ENCODE measurements at regions not wholly inside any gene's neighbourhood (a gene's known extent, or its start where the extent isn't known, plus 50 kb on each side); places are given as distances from the start of the nearest gene placed in this dataset.

DNA sequence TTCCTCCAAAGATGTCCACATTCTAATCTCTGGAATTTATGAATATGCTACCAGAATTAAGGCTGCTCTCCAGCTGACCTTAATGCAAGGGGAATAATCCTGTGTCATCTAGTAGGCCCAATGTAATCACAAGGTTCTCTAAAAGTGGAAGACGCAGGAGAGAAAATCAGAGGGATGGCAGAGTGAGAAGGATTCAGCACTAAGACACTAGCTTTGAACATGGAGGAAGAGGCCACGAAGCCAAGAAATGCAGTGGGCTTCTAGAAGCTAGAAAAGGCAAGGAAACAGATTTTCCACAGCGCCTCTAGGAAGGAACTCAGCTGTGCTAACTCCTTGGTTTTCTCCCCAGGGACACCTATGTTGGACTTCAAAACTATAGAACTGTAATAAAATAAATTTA lies 240.7 kb upstream of the TRAM1L1 start:
- no peak for DNase-seq (ENCODE audit: low spot score)

DNA sequence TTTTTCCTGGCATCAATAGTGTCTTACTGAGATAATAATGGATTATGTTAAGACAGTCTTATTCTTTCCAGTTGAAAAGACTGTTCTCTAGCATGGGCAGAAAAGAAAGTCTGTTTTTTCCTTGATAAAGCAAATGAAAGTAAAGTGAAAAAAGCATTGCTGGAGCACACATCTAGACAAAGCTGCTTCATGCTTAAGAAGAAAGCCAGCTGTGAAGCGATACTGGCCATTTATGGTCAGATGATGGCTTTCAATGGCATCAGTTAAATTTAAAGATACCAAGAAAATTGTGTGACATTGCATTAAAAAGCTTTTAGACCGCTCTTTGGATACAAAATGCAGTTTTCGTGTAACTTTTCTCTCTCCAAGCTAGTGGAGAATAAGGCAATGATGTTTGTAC lies 242.1 kb upstream of the TRAM1L1 start:
- DNase-seq (ENCODE audit: low spot score), result no peak

DNA sequence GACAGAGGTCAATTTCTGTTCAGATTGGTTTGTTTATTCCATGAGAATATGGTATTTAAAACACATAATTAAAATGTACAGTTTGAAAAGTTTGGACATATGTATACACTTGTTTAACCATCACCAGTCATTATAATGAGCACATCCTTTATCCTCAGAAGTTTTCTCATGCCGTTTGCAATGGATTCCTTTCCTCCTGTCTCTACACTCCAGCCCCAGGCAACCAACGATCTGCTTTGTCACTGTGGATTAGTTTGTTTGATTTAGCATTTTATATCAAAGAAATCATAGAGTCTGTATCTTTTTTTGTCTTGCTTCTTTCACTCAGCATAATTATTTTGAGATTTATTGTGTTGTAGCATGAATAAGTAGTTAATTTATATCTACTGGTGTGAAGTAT lies 243.0 kb upstream of the TRAM1L1 start:
- no peak for DNase-seq (ENCODE audit: low spot score)

DNA sequence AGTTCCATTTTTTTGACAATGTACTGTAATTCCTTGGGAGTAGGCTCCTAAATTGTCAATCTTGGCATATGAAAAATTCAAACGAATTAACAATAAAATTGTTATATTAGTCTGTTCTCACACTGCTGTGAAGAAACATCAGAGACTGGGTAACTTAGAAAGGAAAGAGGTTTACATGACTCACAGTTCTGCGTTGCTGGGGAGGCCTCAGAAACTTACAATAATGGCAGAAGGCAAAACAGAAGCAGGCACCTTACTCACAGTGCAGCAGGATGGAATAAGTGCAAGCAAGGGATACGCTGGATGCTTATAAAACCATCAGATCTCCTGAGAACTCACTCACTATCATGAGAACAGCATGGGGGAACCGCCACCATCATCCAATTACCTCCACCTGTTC lies 246.4 kb upstream of the TRAM1L1 start:
- peak; percentile 20 for DNase-seq (ENCODE audit: low spot score)

DNA sequence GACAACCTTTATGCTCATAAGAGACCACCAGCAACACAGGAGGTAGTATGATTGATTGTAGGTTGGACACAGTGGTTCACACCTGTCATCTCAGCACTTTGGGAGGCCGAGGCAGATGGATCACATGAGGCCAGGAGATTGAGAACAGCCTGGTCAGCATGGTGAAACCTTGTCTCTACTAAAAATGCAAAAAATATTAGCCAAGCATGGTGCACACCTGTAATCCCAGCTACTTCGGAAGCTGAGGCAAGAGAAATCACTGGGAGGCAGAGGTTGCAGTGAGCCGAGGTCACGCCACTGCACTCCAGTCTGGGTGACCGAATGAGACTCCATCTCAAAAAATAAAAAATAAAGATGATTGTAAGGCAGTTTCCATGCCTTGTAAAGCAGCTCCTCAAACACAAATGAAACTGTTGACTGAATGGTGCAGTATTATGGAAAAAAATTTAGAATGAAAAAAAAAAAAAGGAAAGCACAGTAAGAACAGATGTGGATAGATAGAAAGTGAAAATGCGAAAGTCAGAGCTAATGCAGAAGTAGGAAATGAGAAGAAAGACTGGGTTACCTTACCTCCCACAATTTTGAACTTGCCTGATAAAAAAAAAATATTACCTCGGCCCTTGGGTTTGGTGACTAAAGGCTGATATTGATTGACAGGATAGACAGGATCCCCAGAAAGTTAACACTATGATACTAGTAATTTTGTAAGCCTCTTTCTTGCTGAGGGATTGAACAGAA lies 249.2 kb upstream of the TRAM1L1 start:
- no peak for DNase-seq (ENCODE audit: low spot score)

DNA sequence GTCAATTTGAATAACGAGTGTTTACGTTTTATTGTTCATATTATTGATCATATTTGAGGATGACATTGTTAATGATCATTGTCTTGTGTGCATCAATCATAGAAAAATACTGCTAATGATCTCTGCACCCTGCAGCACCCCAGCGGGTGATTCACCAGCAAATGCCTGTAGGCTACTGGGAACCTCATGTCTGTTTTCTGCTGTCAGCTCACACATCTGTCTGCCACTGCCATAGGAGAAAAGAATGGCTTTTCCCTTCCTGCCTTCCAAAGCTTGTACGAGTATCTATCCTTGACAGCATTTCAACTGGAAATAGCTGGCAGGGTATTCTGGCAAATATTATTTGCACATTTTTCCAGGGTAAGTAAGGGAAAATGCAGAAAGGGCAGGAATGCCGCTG lies 272.1 kb upstream of the TRAM1L1 start:
- no peak for DNase-seq (ENCODE audit: low spot score)

DNA sequence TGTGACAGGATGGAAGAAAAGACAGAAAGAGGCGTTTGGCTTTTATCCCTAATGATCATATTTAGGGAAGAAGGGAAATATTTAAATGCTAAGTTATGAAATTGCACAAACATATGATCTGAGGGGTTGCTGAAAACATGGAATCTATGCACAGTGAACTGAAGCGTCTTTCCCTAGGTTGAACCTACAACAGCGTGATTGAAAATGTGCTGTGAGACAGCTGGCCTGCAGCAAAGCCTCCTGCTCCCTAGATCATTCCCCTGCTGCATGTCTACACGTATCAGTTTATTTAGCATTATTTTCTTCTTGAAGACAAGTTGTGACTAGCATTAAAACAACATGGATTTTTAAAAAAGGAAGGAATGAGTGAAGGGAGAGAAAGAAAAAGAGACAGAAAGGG lies 272.5 kb upstream of the TRAM1L1 start:
- no peak for DNase-seq (ENCODE audit: low spot score)

DNA sequence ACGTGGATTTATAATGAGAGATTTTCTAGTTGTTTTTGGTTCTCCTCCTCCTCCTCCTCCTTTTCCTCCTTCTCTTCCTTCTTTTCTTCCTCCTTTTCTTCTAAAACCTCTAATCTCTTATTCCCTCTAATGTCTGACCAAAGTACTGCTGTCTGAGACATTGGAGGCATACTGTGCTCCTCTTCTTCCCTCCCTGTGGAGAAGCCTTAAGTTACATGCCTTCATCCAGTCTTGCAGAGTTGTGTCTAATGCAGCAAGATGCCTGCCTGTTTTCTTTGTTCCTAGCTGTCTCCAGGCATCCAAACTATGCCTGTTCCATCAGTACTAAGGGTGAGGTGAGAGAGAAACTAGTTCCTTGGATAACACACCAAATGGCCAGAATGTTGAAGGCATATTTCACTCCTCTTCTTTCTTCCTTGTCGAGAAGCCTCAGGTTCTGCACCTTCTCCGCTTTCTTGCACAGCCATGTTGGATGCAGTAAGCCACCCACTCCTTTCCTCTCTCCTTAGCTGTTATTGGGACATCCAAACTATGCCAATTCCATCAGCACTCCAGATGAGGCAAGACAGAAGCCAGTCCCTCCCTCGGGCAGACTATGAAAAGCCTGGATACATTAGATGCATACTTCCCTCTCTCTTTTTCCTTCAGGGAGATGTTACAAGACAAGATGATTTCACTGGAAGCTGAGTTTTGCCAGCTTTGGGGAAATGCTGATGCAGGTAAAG lies 285.7 kb upstream of the TRAM1L1 start:
- no peak for DNase-seq (ENCODE audit: low spot score)

DNA sequence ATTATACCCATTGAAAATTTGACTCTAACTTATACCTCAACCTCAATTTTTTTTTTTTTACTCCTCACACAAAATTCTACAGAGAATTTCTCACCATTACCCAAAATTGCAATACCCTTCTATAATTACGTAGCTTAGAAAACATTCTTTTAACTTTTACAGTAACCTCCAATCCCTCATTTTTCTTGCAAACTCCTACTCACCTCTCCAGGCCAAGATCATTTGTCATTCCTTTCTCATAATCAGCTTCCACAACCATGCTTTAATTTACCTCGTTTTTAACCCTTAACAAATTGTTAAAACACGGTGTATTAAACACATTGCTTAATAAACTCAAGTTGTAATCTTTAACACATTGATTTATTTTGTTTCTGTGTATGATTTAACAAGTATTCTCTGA lies 289.7 kb upstream of the TRAM1L1 start:
- DNase-seq (ENCODE audit: low spot score), result no peak

DNA sequence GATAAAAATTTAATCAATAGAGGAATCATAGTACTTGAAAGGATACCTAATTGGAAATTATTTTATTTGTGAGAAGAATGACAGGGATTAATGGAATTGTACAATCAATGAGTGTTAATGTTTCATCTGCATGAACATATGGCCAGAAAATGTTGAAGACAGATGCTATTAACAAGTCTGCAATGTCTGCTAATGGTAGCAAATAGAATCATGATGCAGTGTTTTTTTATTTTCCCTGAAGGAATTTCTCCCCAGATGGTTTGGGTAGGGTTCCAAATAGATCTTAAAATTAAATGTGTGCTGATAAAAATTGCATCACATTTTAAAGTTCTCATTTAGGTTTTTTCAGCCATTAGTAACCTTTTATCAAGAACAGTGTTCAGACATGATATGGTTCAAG lies 291.3 kb upstream of the TRAM1L1 start:
- no peak for DNase-seq (ENCODE audit: low spot score)

DNA sequence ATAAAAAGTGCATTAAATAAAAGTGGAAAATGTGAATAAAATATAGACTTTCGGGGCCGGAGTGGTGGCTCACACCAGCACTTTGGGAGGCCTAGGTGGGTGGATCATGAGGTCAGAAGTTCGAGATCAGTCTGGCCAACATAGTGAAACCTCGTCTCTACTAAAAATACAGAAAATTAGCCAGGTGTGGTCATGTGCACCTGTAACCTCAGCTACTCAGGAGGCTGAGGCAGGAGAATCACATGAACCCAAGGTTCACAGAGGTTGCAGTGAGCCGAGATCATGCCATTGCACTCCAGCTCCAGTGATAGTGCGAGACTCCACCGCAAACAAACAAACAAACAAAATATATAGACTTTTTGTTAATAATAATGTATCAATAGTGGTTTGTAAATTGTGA lies 293.6 kb upstream of the TRAM1L1 start:
- DNase-seq (ENCODE audit: low spot score), result no peak

DNA sequence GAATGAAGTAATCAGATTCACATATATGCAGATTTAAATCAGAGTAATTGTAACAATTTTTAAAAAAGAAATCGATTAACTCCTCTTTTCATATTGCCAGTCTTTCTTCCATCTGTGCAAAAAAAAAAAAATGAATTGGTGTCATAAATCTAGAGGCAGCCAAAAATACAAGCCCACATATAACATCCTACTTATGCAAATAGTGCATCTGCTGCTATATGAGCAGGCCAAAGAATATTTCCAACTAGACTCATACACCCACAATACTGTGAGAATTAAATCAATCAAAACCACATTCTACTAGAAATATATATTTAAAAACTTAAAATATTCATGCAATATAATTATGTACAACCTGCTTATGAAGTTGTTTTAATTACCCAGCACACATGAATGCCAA lies 298.1 kb upstream of the TRAM1L1 start:
- peak; percentile 42 for DNase-seq (ENCODE audit: low spot score)

DNA sequence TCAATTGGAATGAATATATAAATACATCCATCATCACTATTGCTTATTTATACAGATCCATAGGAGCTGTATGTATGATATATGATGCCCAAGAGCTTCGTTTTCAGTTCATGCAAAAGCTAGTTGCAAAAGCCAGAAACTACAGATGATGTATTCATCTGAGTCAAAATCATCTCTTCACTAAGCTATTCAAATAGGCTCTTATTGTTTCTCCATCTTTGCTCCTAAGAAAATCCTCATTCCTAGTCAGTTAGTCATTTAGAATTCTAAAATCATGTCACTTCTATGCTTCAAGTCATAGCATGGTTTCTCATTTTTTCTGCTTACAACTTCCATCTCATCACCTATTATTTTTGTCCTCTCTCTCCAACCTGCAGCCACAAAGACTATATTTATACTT lies 300.1 kb upstream of the TRAM1L1 start:
- no peak for DNase-seq (ENCODE audit: low spot score)

DNA sequence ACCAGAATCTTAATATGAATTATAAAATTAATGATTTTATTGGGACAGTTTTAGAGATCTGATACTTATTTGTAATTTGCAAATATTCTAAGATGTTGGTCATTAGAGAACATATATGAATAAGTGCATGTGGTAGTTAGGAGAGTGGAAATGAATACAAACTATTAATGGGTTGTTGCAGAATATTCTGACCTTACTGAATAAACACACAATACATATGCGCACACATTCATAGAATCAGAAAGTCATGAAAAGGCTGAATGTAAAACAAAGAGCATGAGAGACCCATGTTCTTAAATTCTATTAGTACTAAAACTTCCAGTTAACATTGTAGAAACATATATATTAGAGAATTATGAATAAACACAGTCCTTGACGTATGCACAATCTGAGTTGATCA lies 301.7 kb upstream of the TRAM1L1 start:
- DNase-seq (ENCODE audit: low spot score), result no peak

DNA sequence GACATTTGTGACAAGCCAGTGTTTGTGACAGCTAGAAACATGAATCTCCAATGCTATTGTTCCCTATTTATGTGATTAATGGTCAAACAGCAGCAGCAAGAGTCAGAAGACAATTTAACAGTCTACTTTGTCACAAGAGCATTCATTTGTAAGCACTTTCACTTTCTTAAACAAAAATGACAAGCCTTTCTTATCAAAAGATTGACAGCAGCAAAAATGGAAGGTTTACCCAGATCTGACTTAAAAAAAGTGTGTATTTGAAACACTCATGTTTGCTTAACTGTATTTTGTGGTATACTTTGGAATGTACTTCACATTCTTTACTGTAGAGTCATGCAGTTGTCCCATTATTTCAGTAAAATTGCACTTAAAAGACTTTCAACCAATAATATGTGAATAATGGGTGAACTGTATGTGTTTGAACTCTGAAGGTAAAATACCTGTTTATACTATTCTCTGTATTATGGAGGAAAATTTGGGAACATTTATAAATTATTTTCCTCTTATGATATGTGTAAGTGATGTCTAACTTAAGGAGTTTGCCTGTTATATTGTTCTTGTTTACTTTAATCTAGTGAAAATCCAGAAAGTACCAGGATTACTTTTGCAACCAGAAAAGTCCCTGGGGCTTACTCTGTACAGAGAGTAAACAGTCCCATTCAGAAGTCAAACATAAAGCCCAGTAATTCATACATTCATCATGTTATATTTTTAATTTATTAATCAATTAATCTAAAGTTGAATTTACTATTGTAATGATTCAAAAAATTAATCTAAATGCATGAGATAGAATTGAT lies 314.9 kb upstream of the TRAM1L1 start:
- no peak for DNase-seq (ENCODE audit: low spot score)

DNA sequence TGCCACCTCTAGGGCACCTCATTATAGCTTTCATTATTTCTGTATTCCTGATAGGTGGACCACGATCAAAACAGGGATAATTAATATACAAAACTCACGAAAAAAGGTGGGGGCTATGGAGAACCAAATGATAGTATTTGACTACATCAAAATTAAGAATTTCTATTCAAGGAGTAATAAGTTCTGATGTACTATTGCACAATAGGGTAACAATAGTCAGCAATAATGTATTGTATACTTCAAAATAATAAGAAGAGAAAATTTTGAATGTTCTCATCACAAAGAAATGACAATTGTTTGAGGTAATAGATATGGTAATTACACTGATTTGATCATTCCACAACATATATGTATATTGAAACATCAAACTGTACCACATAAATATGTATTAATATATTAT lies 327.3 kb upstream of the TRAM1L1 start:
- no peak for DNase-seq (ENCODE audit: low spot score)

DNA sequence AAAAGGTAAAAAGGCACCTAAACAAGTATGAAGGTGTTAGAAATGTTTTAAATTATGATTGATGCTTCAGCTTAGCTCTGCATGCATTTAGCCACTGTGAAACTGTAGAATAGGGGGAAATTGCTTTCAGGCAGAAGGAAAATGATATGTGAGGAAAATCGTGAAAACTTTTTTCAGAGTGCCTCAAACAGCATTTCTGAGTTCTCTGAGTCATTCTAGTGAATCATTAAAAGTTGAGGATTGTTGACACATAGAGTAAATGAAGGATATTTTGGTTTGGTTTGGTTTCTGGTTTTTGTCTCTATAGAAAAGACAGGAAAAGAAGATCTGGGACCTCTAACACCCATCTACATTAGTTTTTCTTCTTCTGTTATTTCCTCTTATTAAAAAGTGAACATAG lies 332.5 kb upstream of the TRAM1L1 start:
- no peak for DNase-seq (ENCODE audit: low spot score)

DNA sequence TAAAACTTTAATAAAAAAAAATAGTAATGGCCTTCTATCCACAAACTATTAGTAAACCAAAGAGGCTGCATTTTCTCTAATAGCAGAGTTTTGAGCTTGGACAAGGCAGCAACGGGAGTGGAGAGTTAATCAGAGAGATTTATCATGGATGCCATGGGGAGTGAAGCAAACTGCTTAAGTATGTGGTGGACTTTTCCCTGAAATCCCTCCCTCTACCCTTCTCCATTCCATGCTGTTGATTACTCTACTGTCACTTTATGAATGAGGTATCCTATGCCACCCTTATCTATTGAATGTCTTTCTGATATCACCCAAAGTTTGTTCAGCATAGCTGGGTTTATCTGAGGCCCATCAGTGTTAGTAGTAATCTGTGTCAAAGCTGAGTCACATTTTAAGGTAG lies 335.6 kb upstream of the TRAM1L1 start:
- DNase-seq (ENCODE audit: low spot score), result no peak

DNA sequence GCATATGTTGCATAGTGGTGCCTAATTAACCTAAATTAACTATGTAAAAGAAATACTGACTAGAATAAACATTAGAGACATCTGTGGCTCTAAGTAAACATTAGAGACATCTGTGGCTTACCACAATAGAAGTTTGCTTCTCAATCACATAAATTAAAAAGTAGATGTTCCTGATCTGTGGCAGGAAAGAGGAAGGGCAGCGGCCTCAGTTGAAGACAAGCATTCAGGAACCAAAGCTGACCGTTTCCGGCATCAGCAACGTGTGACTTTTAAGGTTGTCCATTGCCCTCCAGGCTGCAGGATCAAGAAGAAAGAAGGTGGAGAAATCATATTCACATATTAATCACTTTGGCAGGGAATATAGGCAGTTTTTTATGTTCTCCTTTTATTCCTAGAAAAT lies 336.3 kb upstream of the TRAM1L1 start:
- no peak for DNase-seq (ENCODE audit: low spot score)

DNA sequence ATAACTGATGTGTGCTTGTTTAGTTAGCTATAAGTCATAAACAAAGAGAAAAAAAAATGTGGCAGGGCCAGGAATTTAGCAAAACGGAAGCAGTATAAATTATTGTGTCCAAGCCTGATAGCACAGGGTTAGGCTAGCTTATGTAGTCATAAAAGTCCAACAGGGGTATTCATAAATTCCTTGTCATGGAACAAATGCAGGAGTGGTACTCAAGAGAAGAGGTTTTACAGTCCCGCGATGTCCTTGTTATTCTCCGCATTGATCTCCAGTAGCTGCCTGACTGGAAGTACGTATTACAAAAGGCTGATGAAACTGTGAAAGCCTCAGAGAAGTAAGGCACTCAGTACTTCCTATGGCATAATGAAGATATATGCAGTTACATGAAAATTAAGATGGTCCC lies 336.9 kb upstream of the TRAM1L1 start:
- DNase-seq (ENCODE audit: low spot score), result no peak

DNA sequence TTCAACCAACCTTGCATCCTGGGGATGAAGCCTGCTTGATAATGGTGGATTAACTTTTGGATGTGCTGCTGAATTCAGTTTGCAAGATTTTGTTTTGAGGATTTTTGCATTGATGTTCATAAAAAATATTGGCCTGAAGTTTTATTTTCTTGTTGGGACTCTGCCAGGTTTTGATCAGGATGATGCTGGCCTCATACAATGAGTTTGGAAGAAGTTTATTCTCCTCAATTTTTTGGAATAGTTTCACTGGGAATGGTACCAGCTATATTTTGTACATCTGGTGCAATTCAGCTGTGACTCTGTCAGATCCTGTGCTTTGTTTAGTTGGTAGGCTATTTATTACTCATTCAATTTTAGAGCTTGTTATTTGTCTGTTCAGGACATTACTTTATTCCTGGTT lies 340.3 kb upstream of the TRAM1L1 start:
- DNase-seq (ENCODE audit: low spot score), result no peak

DNA sequence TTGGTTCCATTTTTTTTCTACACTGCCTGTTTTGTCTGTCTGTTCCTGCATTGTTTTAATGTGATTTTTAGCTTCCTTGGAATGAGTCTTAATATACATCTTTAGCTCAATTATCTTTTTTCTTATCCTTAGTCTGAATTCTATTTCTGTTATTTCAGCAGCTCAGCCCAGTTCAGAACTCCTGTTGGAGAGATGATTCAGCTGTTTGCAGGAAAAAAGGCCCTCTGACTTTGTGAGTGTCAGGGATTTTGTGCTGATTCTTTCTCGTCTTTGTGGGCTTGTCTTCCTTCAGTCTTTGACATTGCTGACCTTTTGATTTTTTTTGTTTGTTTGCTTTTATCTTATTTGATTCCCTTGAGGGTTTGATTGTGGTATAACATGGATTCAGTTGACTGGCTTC lies 343.2 kb upstream of the TRAM1L1 start:
- DNase-seq (ENCODE audit: low spot score), result no peak

DNA sequence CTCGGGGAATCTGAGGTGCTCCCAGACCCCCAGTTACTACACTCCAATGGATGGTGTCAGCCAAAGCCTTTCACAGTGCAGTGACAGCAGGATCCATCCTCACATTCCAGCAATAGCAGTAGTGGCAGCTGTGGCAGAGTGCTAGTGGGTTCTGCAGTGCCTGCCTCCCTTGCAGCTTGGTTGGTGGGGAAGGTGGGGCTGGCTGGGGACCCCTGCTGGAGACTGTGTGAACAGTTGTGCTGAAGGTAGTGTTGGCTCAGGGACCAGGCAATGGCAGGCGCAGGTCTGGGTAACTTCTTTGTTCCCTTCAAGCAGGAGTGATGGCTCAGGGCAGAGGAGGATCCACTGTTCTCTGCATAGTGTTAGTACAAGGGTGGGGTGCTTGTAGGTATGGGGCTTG lies 343.7 kb upstream of the TRAM1L1 start:
- DNase-seq (ENCODE audit: low spot score), result no peak

Measured in putamen (tissue), 1 donor.